IPS-NIHi11 (cell line): ENCODE measurements at regions not wholly inside any gene's neighbourhood (a gene's known extent, or its start where the extent isn't known, plus 50 kb on each side); places are given as distances from the start of the nearest gene placed in this dataset.

Experiments used
- DNase-seq: peaks from one replicate; pipeline ENCODE4 v3.0.0; 2012; ENCODE audit warnings: mixed read lengths, low spot score

GRCh38 chr19:32291876-32292275 lies 53.5 kb upstream of the ZNF507 start:
- DNase-seq = no peak

- DNase-seq = no peak
Observed at GRCh38 chr19:32294871-32295438, 50.5 kb upstream of the ZNF507 start.
